ENCODE measurements at regions not wholly inside any gene's neighbourhood (a gene's known extent, or its start where the extent isn't known, plus 50 kb on each side); places are given as distances from the start of the nearest gene placed in this dataset.

- TF ChIP-seq CTCF (IDR thresholded peaks at IDR 0.05) = no peak
- TF ChIP-seq POLR2AphosphoS5 (IDR thresholded peaks at IDR 0.05; ENCODE audit: low read depth, low read length) = no peak
- no peak for TF ChIP-seq REST (IDR thresholded peaks at IDR 0.05; ENCODE audit: insufficient read depth in 1 of 2, low read depth in 2 of 2, low read length in 1 of 2)
- TF ChIP-seq TCF7L2 (IDR thresholded peaks at IDR 0.05; ENCODE audit: low read depth, low read length) = no peak
Observed at GRCh38 chr6:5846335-5846734, 160.4 kb downstream of the NRN1 start.

Measured in Panc1 (cell line).